ENCODE measurements at regions not wholly inside any gene's neighbourhood (a gene's known extent, or its start where the extent isn't known, plus 50 kb on each side); places are given as distances from the start of the nearest gene placed in this dataset.
"Not testable (repeated sequence)": the region's sequence is repeated elsewhere in the genome, so short reads cannot be mapped to it uniquely, and the experiment has no call there.

GRCh38 chr16:29266612-29267011 lies 139.9 kb downstream of the NPIPB11 start:
- H3K4me1 ChIP-seq (ENCODE audit: insufficient read depth, low read length), result peaks cover 27% of the 10 kb centered on the region
- not testable (repeated sequence) for H3K4me3 ChIP-seq (ENCODE audit: low read depth in 1 of 2, low read length in 2 of 2); H3K27me3 ChIP-seq (ENCODE audit: control insufficient read depth in 1 of 2, insufficient read depth in 2 of 2, low read length in 2 of 2); H3K9me3 ChIP-seq (ENCODE audit: low read length); H3K9ac ChIP-seq (ENCODE audit: low read length); H3K36me3 ChIP-seq (ENCODE audit: insufficient read depth, low read length); H3K27ac ChIP-seq (ENCODE audit: low read depth, low read length)

GRCh38 chr16:29265255-29265853 lies 141.2 kb downstream of the NPIPB11 start:
- H3K9ac ChIP-seq (ENCODE audit: low read length); H3K4me3 ChIP-seq (ENCODE audit: low read depth in 1 of 2, low read length in 2 of 2); H3K36me3 ChIP-seq (ENCODE audit: insufficient read depth, low read length); H3K27ac ChIP-seq (ENCODE audit: low read depth, low read length); H3K27me3 ChIP-seq (ENCODE audit: control insufficient read depth in 1 of 2, insufficient read depth in 2 of 2, low read length in 2 of 2); H3K9me3 ChIP-seq (ENCODE audit: low read length): not testable (repeated sequence)
- H3K4me1 ChIP-seq (ENCODE audit: insufficient read depth, low read length), result peaks cover 27% of the 10 kb centered on the region

GRCh38 chr16:29264080-29264837 lies 142.3 kb downstream of the NPIPB11 start:
- not testable (repeated sequence) for H3K36me3 ChIP-seq (ENCODE audit: insufficient read depth, low read length); H3K9me3 ChIP-seq (ENCODE audit: low read length); H3K4me3 ChIP-seq (ENCODE audit: low read depth in 1 of 2, low read length in 2 of 2); H3K27ac ChIP-seq (ENCODE audit: low read depth, low read length); H3K9ac ChIP-seq (ENCODE audit: low read length); H3K27me3 ChIP-seq (ENCODE audit: control insufficient read depth in 1 of 2, insufficient read depth in 2 of 2, low read length in 2 of 2)
- H3K4me1 ChIP-seq (ENCODE audit: insufficient read depth, low read length), result peaks cover 22% of the 10 kb centered on the region

GRCh38 chr16:29262725-29263124 lies 143.8 kb downstream of the NPIPB11 start:
- H3K27me3 ChIP-seq (ENCODE audit: control insufficient read depth in 1 of 2, insufficient read depth in 2 of 2, low read length in 2 of 2); H3K4me3 ChIP-seq (ENCODE audit: low read depth in 1 of 2, low read length in 2 of 2); H3K27ac ChIP-seq (ENCODE audit: low read depth, low read length); H3K36me3 ChIP-seq (ENCODE audit: insufficient read depth, low read length); H3K9me3 ChIP-seq (ENCODE audit: low read length); H3K9ac ChIP-seq (ENCODE audit: low read length): not testable (repeated sequence)
- peaks cover 12% of the 10 kb centered on the region for H3K4me1 ChIP-seq (ENCODE audit: insufficient read depth, low read length)

GRCh38 chr16:29261427-29262248 lies 144.9 kb downstream of the NPIPB11 start:
- not testable (repeated sequence) for H3K27ac ChIP-seq (ENCODE audit: low read depth, low read length); H3K27me3 ChIP-seq (ENCODE audit: control insufficient read depth in 1 of 2, insufficient read depth in 2 of 2, low read length in 2 of 2); H3K36me3 ChIP-seq (ENCODE audit: insufficient read depth, low read length); H3K4me3 ChIP-seq (ENCODE audit: low read depth in 1 of 2, low read length in 2 of 2); H3K9ac ChIP-seq (ENCODE audit: low read length); H3K9me3 ChIP-seq (ENCODE audit: low read length)
- H3K4me1 ChIP-seq (ENCODE audit: insufficient read depth, low read length), result peaks cover 12% of the 10 kb centered on the region

GRCh38 chr16:29260683-29261426 lies 145.7 kb downstream of the NPIPB11 start:
- H3K4me1 ChIP-seq (ENCODE audit: insufficient read depth, low read length), result peaks cover 12% of the 10 kb centered on the region
- not testable (repeated sequence) for H3K9ac ChIP-seq (ENCODE audit: low read length); H3K27ac ChIP-seq (ENCODE audit: low read depth, low read length); H3K4me3 ChIP-seq (ENCODE audit: low read depth in 1 of 2, low read length in 2 of 2); H3K9me3 ChIP-seq (ENCODE audit: low read length); H3K36me3 ChIP-seq (ENCODE audit: insufficient read depth, low read length); H3K27me3 ChIP-seq (ENCODE audit: control insufficient read depth in 1 of 2, insufficient read depth in 2 of 2, low read length in 2 of 2)

- H3K27me3 ChIP-seq (ENCODE audit: control insufficient read depth in 1 of 2, insufficient read depth in 2 of 2, low read length in 2 of 2); H3K9ac ChIP-seq (ENCODE audit: low read length); H3K36me3 ChIP-seq (ENCODE audit: insufficient read depth, low read length); H3K9me3 ChIP-seq (ENCODE audit: low read length); H3K27ac ChIP-seq (ENCODE audit: low read depth, low read length); H3K4me3 ChIP-seq (ENCODE audit: low read depth in 1 of 2, low read length in 2 of 2); H3K4me1 ChIP-seq (ENCODE audit: insufficient read depth, low read length): not testable (repeated sequence)
These were observed 146.7 kb downstream of the NPIPB11 start for GRCh38 chr16:29259635-29260457.

GRCh38 chr16:29258946-29259634 lies 147.4 kb downstream of the NPIPB11 start:
- H3K9me3 ChIP-seq (ENCODE audit: low read length); H3K27ac ChIP-seq (ENCODE audit: low read depth, low read length); H3K4me1 ChIP-seq (ENCODE audit: insufficient read depth, low read length); H3K4me3 ChIP-seq (ENCODE audit: low read depth in 1 of 2, low read length in 2 of 2); H3K27me3 ChIP-seq (ENCODE audit: control insufficient read depth in 1 of 2, insufficient read depth in 2 of 2, low read length in 2 of 2); H3K36me3 ChIP-seq (ENCODE audit: insufficient read depth, low read length); H3K9ac ChIP-seq (ENCODE audit: low read length): not testable (repeated sequence)

- H3K27me3 ChIP-seq (ENCODE audit: control insufficient read depth in 1 of 2, insufficient read depth in 2 of 2, low read length in 2 of 2); H3K9me3 ChIP-seq (ENCODE audit: low read length); H3K36me3 ChIP-seq (ENCODE audit: insufficient read depth, low read length); H3K27ac ChIP-seq (ENCODE audit: low read depth, low read length); H3K4me3 ChIP-seq (ENCODE audit: low read depth in 1 of 2, low read length in 2 of 2); H3K9ac ChIP-seq (ENCODE audit: low read length); H3K4me1 ChIP-seq (ENCODE audit: insufficient read depth, low read length): not testable (repeated sequence)
These were observed 148.8 kb downstream of the NPIPB11 start for GRCh38 chr16:29257419-29258336.

Measured in muscle layer of colon (tissue), 2 donors.